GM19463 (cell line): ENCODE measurements at regions not wholly inside any gene's neighbourhood (a gene's known extent, or its start where the extent isn't known, plus 50 kb on each side); places are given as distances from the start of the nearest gene placed in this dataset.
"Not testable (repeated sequence)": the region's sequence is repeated elsewhere in the genome, so short reads cannot be mapped to it uniquely, and the experiment has no call there.

Experiments
- ATAC-seq: cut with Tn5 transposase; IDR thresholded peaks from one replicate; pipeline ENCODE4 v1.9.1; 2021; ENCODE audit warnings: mild to moderate bottlenecking, moderate library complexity; ENCODE audit not compliant: unreplicated experiment

DNA sequence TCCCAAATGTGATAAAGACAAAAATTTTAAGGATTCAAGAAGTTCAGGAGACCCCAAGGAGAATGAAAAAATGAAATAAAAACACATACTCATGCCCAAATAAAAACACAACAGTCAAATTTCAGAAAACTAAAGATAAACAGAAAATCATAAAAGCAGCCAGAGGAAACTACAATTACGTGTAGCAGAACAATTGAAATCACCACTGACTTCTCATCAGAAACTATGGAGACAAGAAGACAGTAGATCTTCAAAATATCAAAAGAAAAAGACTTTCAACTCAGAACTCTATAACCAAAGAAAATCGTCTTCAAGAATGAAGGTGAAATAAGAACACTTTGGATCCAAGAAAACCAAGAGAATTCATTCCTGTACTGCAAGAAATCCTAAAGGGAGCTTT is 54.9 kb downstream of the DIO3 start:
- no peak for ATAC-seq

DNA sequence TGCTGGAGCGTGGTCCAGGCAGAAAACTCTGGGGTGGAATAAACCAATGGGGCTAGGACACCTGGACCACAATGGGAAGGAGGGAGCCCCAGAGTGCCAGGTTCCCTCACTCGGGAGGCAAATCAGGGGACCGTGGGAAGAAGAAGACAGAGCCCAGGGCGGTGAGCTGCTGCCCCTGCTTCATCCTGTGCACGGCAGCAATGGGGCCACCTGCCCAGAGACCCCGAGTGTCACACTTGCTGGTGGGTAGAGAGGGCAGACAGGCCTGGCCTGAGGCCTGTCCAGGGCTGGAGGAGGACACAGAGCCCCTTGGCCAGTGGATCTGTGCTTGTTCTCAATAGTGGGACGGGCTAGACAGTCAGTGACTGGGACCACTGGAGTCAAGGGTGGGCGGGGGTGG is 58.2 kb downstream of the DIO3 start:
- no peak for ATAC-seq

DNA sequence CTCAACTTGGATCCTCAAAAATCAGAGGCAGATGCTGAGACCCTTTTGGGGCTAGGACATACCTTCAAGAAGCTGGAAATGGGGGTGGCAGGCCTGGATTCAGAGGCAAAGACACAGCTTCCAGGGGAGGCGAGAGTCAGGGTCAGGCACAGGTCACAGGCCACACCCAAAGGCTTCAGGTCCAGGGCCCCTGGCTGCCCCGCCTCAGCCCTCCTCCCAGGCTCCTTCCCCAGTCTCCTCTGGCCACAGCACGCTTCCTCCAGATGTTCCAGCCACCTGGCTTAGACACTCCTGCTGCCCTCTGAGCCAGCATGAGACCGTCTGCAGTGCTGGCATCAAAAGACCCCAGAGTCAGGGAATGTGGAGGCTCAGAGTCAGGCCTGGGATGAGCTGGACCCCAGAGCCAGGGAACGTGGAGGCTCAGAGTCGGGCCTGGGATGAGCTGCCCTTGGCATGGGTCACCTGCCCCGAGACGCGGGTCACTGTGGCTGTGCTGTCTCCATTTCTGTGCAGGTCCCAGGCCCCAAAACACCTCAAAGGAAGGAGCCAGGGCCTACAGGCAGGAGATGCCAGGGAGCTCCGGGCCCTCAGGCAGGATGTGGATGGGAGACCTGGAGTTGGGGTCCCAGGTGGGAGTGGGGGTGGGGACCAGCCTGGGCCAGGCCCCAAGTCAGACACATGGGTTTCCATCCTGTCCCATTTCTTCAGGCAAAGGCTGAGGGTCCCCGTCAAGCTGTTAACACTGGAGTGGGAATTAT is 58.9 kb downstream of the DIO3 start:
- no peak for ATAC-seq

DNA sequence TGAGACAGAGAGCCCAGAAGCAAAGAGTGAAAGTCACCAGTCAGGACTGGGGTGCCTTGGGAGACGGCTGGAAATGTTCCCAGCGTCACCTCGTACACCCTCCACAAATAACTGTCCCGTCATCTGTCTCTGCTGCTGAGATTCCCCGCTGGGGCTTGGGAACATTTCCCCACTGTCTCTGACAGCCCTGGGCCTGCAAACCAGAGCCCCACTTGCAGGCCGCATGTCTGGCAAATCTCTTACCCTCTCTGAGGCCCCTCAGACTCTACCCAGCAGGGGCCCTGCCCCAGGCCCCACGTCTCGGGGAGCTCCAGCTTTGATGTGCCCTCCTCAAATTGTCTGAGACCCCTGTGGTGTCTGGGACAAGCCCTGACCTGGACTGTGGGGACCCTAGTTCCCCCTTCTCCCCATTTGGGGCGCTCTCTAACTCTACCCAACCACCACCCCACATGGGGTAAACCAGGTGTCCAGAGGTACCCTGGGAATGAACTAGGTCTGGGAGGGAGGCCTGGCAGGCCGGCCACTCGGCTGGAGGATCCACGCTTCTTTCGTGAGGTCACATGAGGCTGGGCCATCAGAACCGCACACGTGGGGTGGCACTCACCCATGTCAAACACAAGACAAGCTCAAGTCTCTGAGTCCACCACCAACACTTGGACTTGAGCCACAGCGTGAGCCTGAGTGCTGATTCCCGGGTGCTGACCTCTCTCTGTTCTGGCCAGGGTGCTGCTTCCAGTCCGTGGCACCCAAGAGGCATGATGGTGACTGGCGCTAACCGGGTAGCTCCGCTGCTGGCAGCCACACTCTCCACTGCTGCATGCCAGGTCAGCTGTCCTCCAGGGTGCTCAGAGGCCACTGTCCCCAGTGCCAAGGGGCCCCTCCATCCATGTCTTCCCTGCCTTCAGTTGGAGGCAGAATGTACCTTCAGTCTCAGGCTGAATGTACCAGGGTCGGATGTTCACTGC is 59.8 kb downstream of the DIO3 start:
- ATAC-seq: no peak

DNA sequence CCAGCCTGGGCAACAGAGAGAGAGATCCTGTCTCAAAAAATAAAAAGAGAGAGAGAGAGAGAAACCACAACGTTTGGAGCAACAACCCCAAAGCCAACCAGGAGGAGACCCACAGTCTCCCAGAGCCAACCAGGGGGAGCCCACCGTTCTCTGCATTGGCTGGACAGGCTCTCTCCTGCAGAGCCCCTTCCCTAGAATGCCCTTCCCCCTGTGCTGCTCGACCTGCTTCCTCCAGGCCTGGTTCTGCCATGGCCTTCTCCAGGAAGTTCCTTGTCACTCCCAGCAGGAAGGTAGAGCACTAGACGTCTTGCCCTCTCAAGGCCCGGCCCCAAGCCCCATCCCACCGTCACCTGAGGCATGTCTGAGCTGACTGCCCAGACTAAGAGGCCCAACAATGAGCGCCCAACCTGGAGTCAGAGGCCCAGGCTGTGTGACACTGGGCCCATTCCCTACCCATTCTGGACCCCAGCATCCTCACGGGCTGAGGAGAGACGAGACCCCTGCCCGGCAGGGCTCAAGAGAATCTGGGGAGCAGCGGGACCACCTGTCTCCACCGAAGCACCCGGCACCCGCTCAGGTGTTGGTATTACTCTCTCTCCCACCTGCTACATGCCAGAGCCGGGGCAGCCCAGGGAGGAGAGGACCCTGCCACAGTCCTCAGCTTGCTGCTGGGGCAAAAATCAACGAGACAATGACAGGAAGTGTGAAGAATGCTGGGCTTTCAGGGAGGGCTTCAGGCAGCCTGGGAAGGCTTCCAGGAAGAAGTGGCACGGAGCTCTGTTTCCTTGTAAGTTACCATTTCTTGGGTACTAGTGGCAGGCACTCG is 61.2 kb downstream of the DIO3 start:
- no peak for ATAC-seq

DNA sequence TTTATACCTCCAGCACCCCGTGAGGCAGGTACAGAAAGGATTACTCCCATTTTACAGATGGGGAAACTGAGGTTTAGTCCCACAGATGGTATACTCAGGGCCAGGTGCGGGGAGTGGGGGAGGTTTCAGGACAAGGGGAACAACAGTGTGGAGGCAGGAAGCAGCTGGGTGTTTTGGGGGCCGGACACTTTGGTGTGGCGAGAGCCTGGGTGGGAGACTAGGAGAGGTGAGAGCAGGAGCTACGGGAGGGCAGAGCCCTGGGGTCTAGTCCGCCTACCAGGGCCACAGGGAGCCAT is 61.7 kb downstream of the DIO3 start:
- no peak for ATAC-seq

DNA sequence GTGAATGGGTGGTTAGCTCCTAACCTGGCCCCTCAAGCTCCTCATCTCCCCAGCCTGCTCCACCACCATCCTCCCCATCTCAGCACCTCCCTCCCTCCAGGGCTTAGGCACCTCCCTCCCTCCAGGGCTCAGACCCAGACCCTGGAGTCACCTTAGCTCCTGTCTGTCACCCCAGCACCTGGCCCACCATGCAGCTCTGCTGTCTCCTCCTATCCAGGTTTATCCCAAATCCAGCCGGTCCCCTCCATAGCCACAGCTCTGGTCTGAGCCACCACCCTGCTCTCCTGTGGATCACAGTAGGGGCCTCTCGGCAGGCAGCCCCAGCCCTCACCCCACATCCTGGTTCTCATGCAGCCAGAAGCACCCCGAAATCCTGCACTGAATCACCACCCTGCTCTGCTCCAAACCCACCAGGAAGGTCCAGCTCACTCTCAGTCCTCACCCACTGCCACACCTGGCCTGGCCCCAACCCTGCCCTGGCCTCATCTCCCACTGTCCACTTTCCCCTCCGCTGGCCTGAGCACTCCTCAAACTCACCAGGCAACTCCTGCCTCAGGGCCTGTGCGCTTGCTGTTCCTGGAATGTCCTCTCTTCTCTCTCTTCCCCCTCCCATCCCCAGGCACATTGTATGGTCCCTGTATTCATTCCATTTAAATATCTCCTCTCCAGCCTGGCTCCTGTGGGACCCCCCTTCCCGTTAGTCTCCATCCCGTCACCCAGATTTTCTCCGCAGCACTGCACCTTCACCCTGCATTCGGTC is 62.6 kb downstream of the DIO3 start:
- ATAC-seq: no peak

DNA sequence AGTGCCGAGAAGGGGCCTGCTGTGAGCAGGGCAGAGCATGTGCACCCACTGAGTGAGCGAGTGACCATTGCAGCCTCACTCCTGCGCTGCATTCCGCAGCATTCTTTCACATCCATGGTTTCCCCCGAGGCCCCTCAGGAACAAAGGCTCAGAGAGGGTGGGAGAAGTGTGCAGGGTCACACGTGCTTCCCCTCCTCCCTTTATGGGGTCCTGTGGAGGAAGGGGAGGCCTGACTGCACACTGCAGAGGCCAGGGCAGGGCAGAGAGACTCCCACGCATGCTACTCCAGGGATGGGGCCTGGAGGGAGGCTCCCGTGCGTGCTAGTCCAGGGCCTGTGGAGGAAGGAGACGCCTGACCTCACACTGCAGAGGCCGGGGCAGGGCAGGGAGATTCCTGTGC is 63.2 kb downstream of the DIO3 start:
- ATAC-seq: no peak

DNA sequence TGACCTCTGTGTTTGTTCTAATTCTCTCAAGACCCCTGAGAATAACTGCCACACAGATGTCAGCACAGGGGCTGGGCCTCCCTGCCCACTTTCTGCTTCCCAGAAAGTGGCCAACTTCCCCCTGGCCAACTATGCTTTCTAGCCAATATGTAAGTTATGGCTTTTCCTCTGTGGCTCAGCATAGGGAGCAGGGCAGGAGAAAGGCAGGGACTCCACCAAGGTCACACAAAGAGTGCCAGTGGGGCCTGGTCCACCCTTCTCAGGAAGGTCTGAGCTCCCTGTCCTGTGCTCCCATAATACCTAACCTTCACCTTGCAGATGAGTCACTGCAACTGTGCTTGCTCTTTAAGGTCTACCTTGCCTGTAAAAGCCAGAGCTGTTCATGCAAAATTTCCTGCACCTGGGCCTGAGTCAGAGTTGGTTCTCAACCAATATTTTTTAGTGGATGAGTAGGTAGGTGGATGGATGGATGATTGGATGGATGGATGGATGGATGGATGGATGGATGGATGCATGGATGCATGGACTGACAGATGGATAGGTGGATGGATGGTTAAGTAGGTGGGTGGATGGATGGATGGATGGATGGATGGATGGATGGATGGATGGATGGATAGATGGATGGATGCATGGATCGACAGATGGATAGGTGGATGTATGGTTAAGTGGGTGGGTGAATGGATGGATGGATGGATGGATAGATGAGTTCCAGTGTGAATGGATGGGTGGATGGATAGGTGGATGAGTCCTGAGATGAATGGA is 64.2 kb downstream of the DIO3 start:
- ATAC-seq: no peak

DNA sequence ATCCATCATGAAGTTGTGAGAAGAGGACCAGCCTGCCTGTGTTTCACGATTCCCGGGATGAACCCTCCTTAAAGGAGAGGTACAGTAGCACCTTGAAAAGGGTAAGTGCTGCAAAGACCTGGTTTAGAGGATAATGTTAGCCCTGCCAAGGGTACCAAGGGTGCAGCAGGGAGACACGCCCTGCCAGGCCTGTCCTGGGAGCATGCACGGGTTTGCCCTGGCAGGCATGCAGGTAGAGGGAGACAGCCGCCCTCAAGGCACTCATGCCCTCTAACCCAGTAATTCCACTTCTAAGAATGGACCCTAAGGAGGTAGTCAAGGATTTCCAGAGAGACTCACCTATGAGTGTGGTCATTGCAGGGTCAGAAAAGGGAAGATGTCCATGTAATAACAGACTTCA is 65.0 kb downstream of the DIO3 start:
- no peak for ATAC-seq

DNA sequence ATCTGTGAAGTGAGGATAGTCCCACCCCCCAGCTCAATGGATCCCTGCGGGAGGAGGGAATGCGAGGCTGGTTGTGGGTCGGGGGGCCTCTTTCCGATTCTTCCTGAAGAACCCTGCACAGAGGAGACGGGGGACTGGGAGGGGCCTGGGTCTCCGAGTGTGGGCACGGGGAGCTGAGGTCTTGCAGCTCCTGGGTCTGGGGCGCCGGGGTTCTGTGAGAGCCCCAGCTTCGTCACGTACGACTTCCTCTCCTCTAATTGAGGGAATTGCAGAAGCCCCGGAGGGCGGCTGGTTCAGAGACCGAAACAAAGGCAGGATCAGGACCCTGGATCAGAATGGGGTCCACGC is 66.6 kb downstream of the DIO3 start:
- ATAC-seq: no peak

DNA sequence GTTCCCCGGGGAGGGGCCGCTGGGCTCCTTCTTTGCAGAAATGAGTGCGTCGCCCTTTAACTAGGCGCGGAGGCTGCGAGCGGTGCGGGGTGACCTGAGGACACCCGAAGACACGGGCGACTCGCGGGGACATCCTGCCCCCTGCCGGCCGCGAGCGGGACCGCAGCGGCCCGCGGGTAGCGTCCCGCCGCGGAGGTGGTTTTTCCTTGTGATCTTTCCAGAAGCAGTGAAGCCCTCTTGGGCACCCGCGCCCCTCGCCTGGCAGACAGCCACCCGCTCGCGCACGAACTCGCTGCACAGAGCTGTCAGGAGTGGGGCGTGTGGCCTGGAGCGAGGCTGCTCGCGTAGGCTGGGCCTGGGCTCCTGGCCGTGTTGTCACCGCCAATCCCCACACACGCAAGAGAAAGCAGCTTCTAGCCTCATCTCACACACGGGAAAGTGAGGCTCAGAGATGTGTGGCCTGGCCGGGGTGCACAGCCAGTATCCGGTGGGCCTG is 67.2 kb downstream of the DIO3 start:
- peak; percentile 83 for ATAC-seq

DNA sequence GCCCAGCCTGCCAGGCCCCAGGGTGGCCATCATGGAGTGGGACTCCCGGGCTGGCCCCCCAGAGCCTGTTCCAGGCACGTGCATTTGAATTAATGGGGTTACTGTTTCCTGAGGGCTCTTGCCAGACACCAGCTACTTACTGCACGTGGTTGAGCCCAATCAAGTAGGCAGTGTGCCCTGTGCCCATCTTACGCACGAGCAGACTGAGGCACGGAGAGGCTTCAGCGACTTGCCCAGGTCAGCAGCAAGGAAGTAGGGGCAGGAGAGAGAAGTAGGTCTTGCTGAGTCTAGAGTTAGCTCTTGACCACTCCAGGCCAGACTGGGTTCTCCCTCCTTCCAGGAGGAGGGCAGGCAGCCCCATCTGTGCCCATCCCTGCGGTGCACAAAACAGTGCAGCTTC is 67.7 kb downstream of the DIO3 start:
- no peak for ATAC-seq

DNA sequence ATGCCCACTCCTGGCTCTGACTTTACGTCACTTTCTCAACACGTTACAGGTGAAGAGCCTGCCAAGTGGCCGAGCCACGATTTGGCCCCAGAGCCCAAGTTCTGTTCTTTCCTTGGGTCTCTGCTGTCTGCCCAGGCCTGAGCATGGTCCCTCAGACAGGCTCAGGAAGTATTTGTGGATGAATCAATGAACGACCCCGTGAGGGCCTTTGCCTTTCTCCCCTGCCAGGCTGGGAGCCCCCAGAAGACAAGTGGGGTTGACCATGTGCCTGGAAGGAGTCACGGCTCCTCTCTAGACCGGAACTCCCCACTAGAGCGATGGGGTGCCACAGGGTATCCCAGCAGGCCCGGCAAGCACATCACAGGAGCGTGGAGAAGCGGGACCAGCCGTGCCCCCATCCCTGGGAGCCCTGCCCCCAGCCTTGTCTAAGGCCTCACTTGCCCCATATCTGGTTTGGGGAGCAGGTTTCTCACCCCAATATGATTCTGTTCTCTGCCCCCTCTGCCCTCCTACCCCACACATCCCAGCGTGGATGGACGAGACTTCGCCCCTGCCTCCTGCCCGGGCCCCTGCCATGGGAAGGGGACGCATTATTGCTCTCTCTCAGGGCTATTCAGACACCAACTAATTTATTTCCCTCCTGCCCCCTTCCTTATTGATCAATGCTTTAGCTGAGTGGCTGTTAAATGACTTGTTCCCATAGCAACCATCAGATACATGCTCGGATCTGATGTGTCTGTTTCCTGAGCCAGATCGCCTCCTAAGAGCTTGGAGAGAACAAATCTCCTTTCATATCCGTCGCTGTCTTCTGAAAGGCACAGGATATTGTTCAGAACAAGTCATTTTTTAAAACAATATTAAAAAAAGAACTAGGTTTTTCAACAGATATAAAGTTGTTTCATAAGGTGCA is 69.0 kb downstream of the DIO3 start:
- ATAC-seq: no peak

DNA sequence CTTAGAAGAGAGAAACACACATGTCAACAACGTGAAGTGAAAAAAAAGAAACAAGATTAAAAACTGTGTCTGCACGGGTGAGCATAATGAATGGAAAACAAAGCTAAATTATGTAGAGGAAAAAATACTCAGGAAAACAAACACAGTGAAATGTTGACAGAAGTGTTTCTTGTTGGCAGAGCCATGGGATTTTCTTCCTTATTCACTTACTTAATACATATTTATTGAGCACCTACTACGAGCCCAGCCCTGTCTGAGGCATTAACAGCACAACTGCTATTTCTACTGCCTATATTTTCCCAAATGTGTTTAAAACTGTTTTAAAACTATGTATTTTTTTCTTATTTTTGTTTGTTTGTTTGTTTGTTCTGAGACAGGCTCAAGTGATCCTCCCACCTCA is 69.9 kb downstream of the DIO3 start:
- no peak for ATAC-seq

DNA sequence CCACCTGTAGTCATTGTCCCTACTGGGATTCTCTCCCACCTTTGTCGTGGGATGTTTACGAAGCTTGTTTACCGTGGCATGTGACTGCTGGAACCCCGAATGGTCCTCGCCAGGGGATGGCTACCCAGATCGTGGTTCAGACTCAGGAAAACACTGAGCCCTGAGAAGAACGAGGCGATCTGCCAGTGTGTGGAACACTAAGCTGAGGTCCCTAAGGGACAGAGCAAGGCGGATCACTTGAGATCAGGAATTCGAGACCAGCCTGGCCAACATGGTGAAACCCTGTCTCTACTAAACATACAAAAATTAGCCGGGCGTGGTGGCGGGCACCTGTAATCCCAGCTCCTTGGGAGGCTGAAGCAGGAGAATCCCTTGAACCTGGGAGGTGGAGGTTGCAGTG is 70.7 kb downstream of the DIO3 start:
- ATAC-seq: not testable (repeated sequence)

DNA sequence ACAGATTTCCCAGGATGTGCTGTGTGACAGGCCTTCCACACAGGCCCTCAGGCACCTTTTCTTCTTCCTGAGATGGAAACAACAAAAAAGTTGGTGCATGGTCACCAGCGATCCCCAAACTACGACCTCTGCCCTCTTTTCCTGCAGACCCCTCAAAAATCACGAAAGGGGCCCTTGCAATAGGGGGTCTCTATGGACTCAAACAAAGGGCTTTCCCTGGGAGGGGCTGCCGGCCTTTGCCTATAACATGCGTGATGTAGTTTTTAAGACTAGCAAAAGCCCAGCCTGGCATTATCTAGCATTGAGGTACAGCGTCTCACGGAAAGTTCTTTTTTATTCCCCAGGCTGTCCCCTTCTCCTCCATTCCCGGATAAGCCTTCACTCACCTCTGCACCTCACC is 71.2 kb downstream of the DIO3 start:
- no peak for ATAC-seq

DNA sequence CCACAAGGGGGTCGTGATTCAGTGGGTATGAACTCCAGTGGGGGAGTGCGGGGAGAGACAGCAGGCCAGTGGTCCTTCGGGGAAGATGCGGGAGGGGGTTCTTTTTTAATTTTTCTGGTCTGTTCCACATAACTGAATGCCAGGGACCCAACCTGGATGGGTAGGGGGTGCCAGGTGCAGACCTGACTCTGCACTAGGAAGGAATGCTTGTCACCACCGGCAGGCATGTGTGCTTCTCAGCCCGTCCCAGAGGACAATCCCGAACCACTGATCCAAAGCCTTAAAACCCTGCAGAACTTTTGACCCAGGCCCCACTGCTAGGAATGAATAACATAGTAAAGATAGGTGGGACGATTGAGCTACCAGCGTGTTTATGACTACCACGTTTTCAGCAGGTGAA is 72.0 kb downstream of the DIO3 start:
- ATAC-seq: no peak
